Activated CD4-positive, alpha-beta memory T cell treated with anti-CD3 and anti-CD28 coated beads for 36 hours (primary cell): ENCODE measurements at regions not wholly inside any gene's neighbourhood (a gene's known extent, or its start where the extent isn't known, plus 50 kb on each side); places are given as distances from the start of the nearest gene placed in this dataset.

Experiments
- CTCF ChIA-PET: fragments of 350-600 bp; sonication (Branson Sonifier 250); formaldehyde crosslinking; loops from one replicate; lab custom pipeline; 2021; ENCODE audit warnings: antibody characterized with exemption, inconsistent platforms; lab: Charles Lee
- POLR2A ChIA-PET: fragments of 350-600 bp; sonication (Branson Sonifier 250); formaldehyde crosslinking; loops from one replicate; lab custom pipeline; 2021; ENCODE audit warnings: antibody characterized with exemption; lab: Charles Lee
- DNase-seq: peaks from one replicate; pipeline ENCODE4 v3.0.0-alpha.2; 2020
- H3K27ac Mint-ChIP-seq: one replicate; pipeline ENCODE4 v1.8.0; 2021; ENCODE audit warnings: mixed read lengths
- H3K27me3 Mint-ChIP-seq: one replicate; pipeline ENCODE4 v1.8.0; 2021; ENCODE audit warnings: mixed read lengths
- H3K36me3 Mint-ChIP-seq: one replicate; pipeline ENCODE4 v1.8.0; 2021; ENCODE audit warnings: mixed read lengths
- H3K4me1 Mint-ChIP-seq: one replicate; pipeline ENCODE4 v1.8.0; 2021; ENCODE audit warnings: low read depth, mixed read lengths
- H3K4me3 Mint-ChIP-seq: one replicate; pipeline ENCODE4 v1.8.0; 2021; ENCODE audit warnings: mild to moderate bottlenecking, mixed read lengths
- H3K9me3 Mint-ChIP-seq: one replicate; pipeline ENCODE4 v1.8.0; 2021; ENCODE audit warnings: mixed read lengths
- intact Hi-C: fragments of 100-400 bp; cut with micrococcal nuclease; formaldehyde crosslinking; loops from one replicate; pipeline ENCODE4 v1.15.1; 2023

- H3K36me3 Mint-ChIP-seq = no peaks in the 10 kb centered on the region
- H3K27me3 Mint-ChIP-seq = peaks cover 27% of the 10 kb centered on the region
- no peaks in the 10 kb centered on the region for H3K9me3 Mint-ChIP-seq
- H3K27ac Mint-ChIP-seq = no peak overlapping the region
- POLR2A ChIA-PET = no interaction called here
- CTCF ChIA-PET = no interaction called here
- intact Hi-C loops = no loop called here
- H3K4me3 Mint-ChIP-seq = no peak overlapping the region
- no peak for DNase-seq
- no peaks in the 10 kb centered on the region for H3K4me1 Mint-ChIP-seq
Measured at GRCh38 chr17:79501910-79502309, 108.9 kb downstream of the RBFOX3 start.

GRCh38 chr17:79500745-79501618 is 109.9 kb downstream of the RBFOX3 start:
- Mint-ChIP-seq H3K4me3 (no peak overlapping the region), H3K4me1 (no peaks in the 10 kb centered on the region), H3K9me3 (no peaks in the 10 kb centered on the region), H3K27ac (no peak overlapping the region), H3K36me3 (no peaks in the 10 kb centered on the region), H3K27me3 (peaks cover 27% of the 10 kb centered on the region)
- ChIA-PET CTCF (no interaction called here), POLR2A (no interaction called here)
- intact Hi-C loops = no loop called here
- no peak for DNase-seq

DNA sequence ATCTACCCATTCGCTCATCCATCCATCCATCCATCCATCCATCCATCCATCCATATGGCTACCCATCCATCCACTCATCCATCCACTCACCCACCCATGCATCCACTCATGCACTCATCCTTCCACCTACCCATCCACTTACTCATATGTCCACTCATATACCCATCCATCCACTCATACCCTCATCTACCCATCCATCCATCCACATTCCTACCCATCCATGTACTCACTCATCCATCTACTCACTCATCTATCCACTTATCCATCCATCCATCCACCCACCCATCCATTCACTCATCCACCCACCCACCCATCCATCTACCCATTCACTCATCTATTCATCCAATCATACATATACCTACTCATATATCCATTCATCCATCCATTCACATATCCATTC is 112.0 kb downstream of the RBFOX3 start:
- Mint-ChIP-seq H3K36me3 (no peaks in the 10 kb centered on the region), H3K27me3 (peaks cover 23% of the 10 kb centered on the region), H3K4me3 (no peak overlapping the region), H3K4me1 (no peaks in the 10 kb centered on the region), H3K27ac (no peak overlapping the region), H3K9me3 (no peaks in the 10 kb centered on the region)
- intact Hi-C loops = no loop called here
- no peak for DNase-seq
- POLR2A ChIA-PET = no interaction called here
- CTCF ChIA-PET = no interaction called here

DNA sequence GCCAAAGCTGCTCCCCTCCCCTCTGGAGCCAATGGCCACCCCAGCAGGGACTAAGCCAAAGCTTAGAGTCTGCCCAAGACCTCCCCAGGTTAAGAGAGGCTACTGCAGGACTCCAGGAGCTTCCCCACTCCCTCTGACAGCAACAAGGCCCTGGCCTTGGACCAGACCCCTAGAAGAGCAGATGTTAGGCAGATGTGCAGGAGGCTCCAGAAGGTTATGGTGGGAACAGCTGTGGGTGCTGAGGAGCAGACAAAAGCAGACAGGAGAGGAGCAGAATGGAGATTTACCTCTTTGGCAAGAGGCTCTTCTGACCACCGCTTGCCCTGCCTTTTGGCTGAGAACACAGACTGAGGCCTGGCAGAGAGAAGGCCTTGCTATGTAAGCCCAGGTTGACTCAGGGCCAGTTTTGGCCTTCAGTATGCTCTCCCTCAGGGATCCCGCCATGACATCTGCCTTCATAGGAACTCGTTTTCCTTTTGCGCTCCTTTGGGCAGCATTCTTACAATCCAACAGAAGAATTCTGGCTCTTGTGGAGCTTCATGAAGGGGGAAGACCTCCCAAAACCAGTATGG is 113.0 kb downstream of the RBFOX3 start:
- H3K9me3 Mint-ChIP-seq = no peaks in the 10 kb centered on the region
- H3K36me3 Mint-ChIP-seq = no peaks in the 10 kb centered on the region
- H3K4me3 Mint-ChIP-seq = no peak overlapping the region
- peaks cover 17% of the 10 kb centered on the region for H3K27me3 Mint-ChIP-seq
- CTCF ChIA-PET = no interaction called here
- intact Hi-C loops = no loop called here
- POLR2A ChIA-PET = no interaction called here
- no peaks in the 10 kb centered on the region for H3K4me1 Mint-ChIP-seq
- no peak for DNase-seq
- no peak overlapping the region for H3K27ac Mint-ChIP-seq

DNA sequence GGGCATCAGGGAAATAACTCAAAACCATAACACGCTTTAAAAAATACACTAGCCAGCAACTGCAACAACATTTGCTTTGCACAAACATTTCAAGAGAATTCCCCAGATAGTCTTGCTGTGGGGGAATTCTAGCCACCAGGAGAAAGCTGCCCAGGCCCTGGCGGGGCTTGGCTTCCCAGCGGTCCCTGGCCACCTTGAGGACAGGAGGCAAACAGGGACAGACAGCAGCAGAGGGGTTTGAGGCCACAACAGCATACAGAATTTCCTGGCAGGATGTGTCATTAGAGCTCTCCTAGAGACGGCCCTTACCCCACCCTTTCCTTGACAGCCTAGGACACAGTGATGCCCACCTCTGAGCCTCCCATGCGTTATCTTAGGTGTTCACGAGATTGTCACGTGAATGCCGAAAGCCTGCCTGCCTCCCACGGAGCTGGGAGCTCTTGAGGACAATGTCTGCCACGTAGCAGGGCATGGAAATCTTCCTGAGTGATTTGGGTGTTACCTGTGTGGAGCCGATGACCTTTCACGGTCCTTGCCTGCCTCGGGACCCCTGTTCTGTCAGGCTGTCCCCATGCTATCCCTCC is 114.3 kb downstream of the RBFOX3 start:
- no peak for DNase-seq
- H3K27ac Mint-ChIP-seq = no peak overlapping the region
- no peaks in the 10 kb centered on the region for H3K9me3 Mint-ChIP-seq
- H3K27me3 Mint-ChIP-seq = peaks cover 10% of the 10 kb centered on the region
- POLR2A ChIA-PET = no interaction called here
- no peak overlapping the region for H3K4me3 Mint-ChIP-seq
- H3K4me1 Mint-ChIP-seq = no peaks in the 10 kb centered on the region
- CTCF ChIA-PET = no interaction called here
- H3K36me3 Mint-ChIP-seq = no peaks in the 10 kb centered on the region
- intact Hi-C loops = no loop called here

DNA sequence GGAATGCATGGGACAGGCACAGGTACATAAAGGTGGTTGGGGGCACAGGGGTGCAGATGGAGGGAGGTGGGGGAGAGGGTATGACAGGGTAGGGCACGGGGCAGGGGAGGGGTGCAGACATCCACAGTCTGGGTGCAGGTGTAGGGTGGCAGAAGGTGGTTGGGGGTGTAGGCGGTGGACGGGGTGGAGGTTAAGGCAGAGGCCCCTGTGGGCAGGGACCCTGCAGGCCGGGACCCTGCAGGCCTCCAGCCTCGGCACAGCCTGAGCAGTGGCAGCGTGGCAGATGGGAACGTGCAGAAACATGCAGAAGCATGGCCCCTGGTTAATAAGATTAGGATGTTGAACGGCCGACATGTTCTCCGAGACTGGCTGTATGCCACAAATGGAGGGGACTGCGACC is 115.2 kb downstream of the RBFOX3 start:
- Mint-ChIP-seq H3K4me1 (no peaks in the 10 kb centered on the region), H3K4me3 (no peak overlapping the region), H3K27ac (no peak overlapping the region), H3K36me3 (no peaks in the 10 kb centered on the region), H3K9me3 (no peaks in the 10 kb centered on the region), H3K27me3 (peaks cover 6% of the 10 kb centered on the region)
- DNase-seq = no peak
- ChIA-PET POLR2A (no interaction called here), CTCF (no interaction called here)
- intact Hi-C loops = no loop called here

DNA sequence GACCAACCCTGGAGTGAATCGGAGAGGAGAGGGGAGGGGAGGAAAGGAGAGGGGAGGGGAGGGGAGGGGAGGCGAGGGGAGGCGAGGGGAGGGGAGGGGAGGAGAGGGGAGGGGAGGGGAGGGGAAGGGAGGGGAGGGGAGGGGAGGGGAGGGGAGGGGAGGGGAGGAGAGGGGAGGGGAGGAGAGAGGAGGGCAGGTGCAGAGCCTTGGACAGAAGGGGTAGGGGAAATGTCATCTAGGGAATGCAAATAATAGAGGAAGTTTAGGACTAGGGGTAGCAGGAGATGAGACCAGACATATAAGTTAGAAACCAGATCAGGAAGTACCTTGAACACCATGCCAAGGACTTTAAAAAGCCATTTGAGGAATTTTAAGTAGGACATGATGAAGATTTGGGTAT is 119.8 kb downstream of the RBFOX3 start:
- intact Hi-C loops = no loop called here
- Mint-ChIP-seq H3K27me3 (peaks cover 16% of the 10 kb centered on the region), H3K27ac (no peak overlapping the region), H3K4me3 (no peak overlapping the region), H3K4me1 (no peaks in the 10 kb centered on the region), H3K9me3 (no peaks in the 10 kb centered on the region), H3K36me3 (no peaks in the 10 kb centered on the region)
- CTCF ChIA-PET = no interaction called here
- no peak for DNase-seq
- POLR2A ChIA-PET = no interaction called here

DNA sequence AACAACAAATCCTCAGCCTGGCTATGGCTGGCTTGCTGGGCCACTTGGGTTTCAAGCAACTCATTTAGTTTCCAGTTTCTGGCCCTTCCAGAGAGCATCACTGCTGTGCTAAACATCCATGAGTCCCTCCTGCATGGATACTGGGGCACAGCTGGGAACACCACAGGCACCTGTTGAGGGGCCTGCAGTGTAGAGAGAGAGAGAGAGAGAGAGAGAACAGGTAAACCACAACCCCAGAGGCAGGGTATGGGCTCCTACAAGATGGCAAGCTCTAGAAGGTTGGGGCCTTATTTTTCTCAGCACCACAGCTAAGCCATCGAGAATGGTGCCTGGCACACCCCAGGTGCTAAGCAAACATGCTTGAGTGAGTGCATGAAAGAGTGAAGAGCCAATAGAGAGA is 120.3 kb downstream of the RBFOX3 start:
- CTCF ChIA-PET = no interaction called here
- Mint-ChIP-seq H3K36me3 (no peaks in the 10 kb centered on the region), H3K4me1 (no peaks in the 10 kb centered on the region), H3K27me3 (peaks cover 21% of the 10 kb centered on the region), H3K9me3 (no peaks in the 10 kb centered on the region), H3K4me3 (no peak overlapping the region), H3K27ac (no peak overlapping the region)
- intact Hi-C loops = no loop called here
- DNase-seq = no peak
- POLR2A ChIA-PET = no interaction called here

GRCh38 chr17:79487149-79487548 is 123.7 kb downstream of the RBFOX3 start:
- H3K27ac Mint-ChIP-seq = no peak overlapping the region

GRCh38 chr17:79485991-79486390 is 124.9 kb downstream of the RBFOX3 start:
- Mint-ChIP-seq H3K4me3 (no peak overlapping the region), H3K36me3 (no peaks in the 10 kb centered on the region), H3K27ac (no peak overlapping the region), H3K4me1 (no peaks in the 10 kb centered on the region), H3K27me3 (peaks cover 44% of the 10 kb centered on the region), H3K9me3 (no peaks in the 10 kb centered on the region)
- DNase-seq = no peak
- intact Hi-C loops = no loop called here
- POLR2A ChIA-PET = no interaction called here
- CTCF ChIA-PET = no interaction called here

More at GRCh38 chr17:79487149-79487548, 123.7 kb downstream of the RBFOX3 start:
- no peak for DNase-seq
- H3K9me3 Mint-ChIP-seq = no peaks in the 10 kb centered on the region
- H3K4me1 Mint-ChIP-seq = no peaks in the 10 kb centered on the region
- ChIA-PET CTCF (no interaction called here), POLR2A (no interaction called here)
- H3K36me3 Mint-ChIP-seq = no peaks in the 10 kb centered on the region
- no peak overlapping the region for H3K4me3 Mint-ChIP-seq
- intact Hi-C loops = no loop called here
- H3K27me3 Mint-ChIP-seq = peaks cover 39% of the 10 kb centered on the region

- Mint-ChIP-seq H3K27ac (no peak overlapping the region), H3K27me3 (peaks cover 44% of the 10 kb centered on the region), H3K4me3 (no peak overlapping the region), H3K36me3 (no peaks in the 10 kb centered on the region), H3K4me1 (no peaks in the 10 kb centered on the region), H3K9me3 (no peaks in the 10 kb centered on the region)
- no peak for DNase-seq
- intact Hi-C loops = no loop called here
- POLR2A ChIA-PET = no interaction called here
- CTCF ChIA-PET = no interaction called here
Measured at GRCh38 chr17:79485419-79485985, 125.3 kb downstream of the RBFOX3 start.

GRCh38 chr17:79484600-79485418 is 126.0 kb downstream of the RBFOX3 start:
- CTCF ChIA-PET = no interaction called here
- POLR2A ChIA-PET = no interaction called here
- H3K9me3 Mint-ChIP-seq = no peaks in the 10 kb centered on the region
- no peak overlapping the region for H3K27ac Mint-ChIP-seq
- no peaks in the 10 kb centered on the region for H3K36me3 Mint-ChIP-seq
- DNase-seq = no peak
- H3K4me3 Mint-ChIP-seq = no peak overlapping the region
- peaks cover 49% of the 10 kb centered on the region for H3K27me3 Mint-ChIP-seq
- H3K4me1 Mint-ChIP-seq = no peaks in the 10 kb centered on the region
- intact Hi-C loops = no loop called here
